A673 (cell line): ENCODE measurements at regions not wholly inside any gene's neighbourhood (a gene's known extent, or its start where the extent isn't known, plus 50 kb on each side); places are given as distances from the start of the nearest gene placed in this dataset.

ENCODE experiments used
- BruUV-seq: library from RNA; stranded (reverse); fragments of 400-500 nt; replicated peaks from 2 replicates; lab custom pipeline; 2021; lab: Mats Ljungman, UMichigan
- CTCF ChIA-PET: fragments of 300-600 bp; sonication (Branson Sonifier 250); formaldehyde crosslinking; loops from one replicate; lab custom pipeline; 2022; ENCODE audit warnings: antibody characterized with exemption; lab: Charles Lee
- POLR2A ChIA-PET: fragments of 300-600 bp; sonication (Branson Sonifier 250); formaldehyde crosslinking; loops from one replicate; lab custom pipeline; 2022; ENCODE audit warnings: antibody characterized with exemption; ENCODE audit not compliant: low non-redundant PET; lab: Charles Lee
- DNase-seq: peaks from one replicate; pipeline ENCODE4 v3.0.0-alpha.2; 2015; ENCODE audit warnings: low spot score
- H3K27ac ChIP-seq: fragments of 200-600 bp; sonication (generic); 2 replicates; pipeline ENCODE4 v1.5.1; 2016; ENCODE audit warnings: mixed run types, low read depth, mild to moderate bottlenecking, mixed read lengths, antibody characterized with exemption, low read length; ENCODE audit not compliant: poor library complexity, severe bottlenecking
- H3K27me3 ChIP-seq: fragments of 200-600 bp; sonication (generic); replicated peaks from 2 replicates; pipeline ENCODE4 v1.6.1; 2017; ENCODE audit warnings: mixed run types, low read depth, mild to moderate bottlenecking, mixed read lengths, antibody characterized with exemption, low read length; ENCODE audit not compliant: insufficient read depth, poor library complexity
- H3K36me3 ChIP-seq: fragments of 200-600 bp; sonication (generic); 2 replicates; pipeline ENCODE4 v1.6.1; 2016; ENCODE audit warnings: mixed run types, mild to moderate bottlenecking, mixed read lengths, antibody characterized with exemption, low read length; ENCODE audit not compliant: insufficient read depth, poor library complexity, severe bottlenecking
- H3K4me1 ChIP-seq: fragments of 200-600 bp; sonication (generic); 2 replicates; pipeline ENCODE4 v1.6.1; 2017; ENCODE audit warnings: mixed run types, mild to moderate bottlenecking, mixed read lengths, antibody characterized with exemption, low read length; ENCODE audit not compliant: insufficient read depth, poor library complexity, severe bottlenecking
- H3K4me3 ChIP-seq: fragments of 200-600 bp; sonication (generic); 2 replicates; pipeline ENCODE4 v1.5.1; 2016; ENCODE audit warnings: low read depth, mixed run types, mild to moderate bottlenecking, mixed read lengths, low read length; ENCODE audit not compliant: poor library complexity, severe bottlenecking
- H3K9me3 ChIP-seq: fragments of 200-600 bp; sonication (generic); 2 replicates; pipeline ENCODE4 v1.6.1; 2016; ENCODE audit warnings: mixed run types, low read depth, mild to moderate bottlenecking, mixed read lengths, antibody characterized with exemption, low read length; ENCODE audit not compliant: poor library complexity, severe bottlenecking
- EZH2 ChIP-seq: fragments of 200-600 bp; sonication (generic); IDR thresholded peaks from 2 replicates; pipeline ENCODE4 v1.6.1; 2017; ENCODE audit warnings: borderline replicate concordance, low read depth, mild to moderate bottlenecking, mixed read lengths, antibody characterized with exemption, low read length; ENCODE audit not compliant: poor library complexity, severe bottlenecking
- intact Hi-C: fragments of 100-400 bp; cut with micrococcal nuclease; formaldehyde crosslinking; loops from one replicate; pipeline ENCODE4 v1.10.0; 2022; ENCODE audit not compliant: unreplicated experiment
- TF ChIP-seq, protein P1 (sequence below): fragments of 300-800, 200-600 bp; sonication (generic); conservative IDR thresholded peaks from 2 replicates; pipeline ENCODE4 v1.5.1; 2017; ENCODE audit warnings: low read depth, mild to moderate bottlenecking, antibody characterized with exemption, low read length, moderate library complexity, mixed read lengths

- no TSS peak for BruUV-seq
- no peak for DNase-seq
- H3K36me3 ChIP-seq: no peaks in the 10 kb centered on the region
- H3K27me3 ChIP-seq: no peaks in the 10 kb centered on the region
- H3K9me3 ChIP-seq: no peaks in the 10 kb centered on the region
- no peaks in the 10 kb centered on the region for H3K4me1 ChIP-seq
- intact Hi-C loops: no loop called here
- ChIA-PET POLR2A (no interaction called here), CTCF (no interaction called here)
- H3K4me3 ChIP-seq: no peak overlapping the region
- H3K27ac ChIP-seq: no peak overlapping the region
- TF ChIP-seq, protein P1, sequence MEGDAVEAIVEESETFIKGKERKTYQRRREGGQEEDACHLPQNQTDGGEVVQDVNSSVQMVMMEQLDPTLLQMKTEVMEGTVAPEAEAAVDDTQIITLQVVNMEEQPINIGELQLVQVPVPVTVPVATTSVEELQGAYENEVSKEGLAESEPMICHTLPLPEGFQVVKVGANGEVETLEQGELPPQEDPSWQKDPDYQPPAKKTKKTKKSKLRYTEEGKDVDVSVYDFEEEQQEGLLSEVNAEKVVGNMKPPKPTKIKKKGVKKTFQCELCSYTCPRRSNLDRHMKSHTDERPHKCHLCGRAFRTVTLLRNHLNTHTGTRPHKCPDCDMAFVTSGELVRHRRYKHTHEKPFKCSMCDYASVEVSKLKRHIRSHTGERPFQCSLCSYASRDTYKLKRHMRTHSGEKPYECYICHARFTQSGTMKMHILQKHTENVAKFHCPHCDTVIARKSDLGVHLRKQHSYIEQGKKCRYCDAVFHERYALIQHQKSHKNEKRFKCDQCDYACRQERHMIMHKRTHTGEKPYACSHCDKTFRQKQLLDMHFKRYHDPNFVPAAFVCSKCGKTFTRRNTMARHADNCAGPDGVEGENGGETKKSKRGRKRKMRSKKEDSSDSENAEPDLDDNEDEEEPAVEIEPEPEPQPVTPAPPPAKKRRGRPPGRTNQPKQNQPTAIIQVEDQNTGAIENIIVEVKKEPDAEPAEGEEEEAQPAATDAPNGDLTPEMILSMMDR: no peak
- no peak for TF ChIP-seq EZH2
Measured at GRCh38 chr1:189357317-189357716, 1120.3 kb downstream of the BRINP3 start.

DNA sequence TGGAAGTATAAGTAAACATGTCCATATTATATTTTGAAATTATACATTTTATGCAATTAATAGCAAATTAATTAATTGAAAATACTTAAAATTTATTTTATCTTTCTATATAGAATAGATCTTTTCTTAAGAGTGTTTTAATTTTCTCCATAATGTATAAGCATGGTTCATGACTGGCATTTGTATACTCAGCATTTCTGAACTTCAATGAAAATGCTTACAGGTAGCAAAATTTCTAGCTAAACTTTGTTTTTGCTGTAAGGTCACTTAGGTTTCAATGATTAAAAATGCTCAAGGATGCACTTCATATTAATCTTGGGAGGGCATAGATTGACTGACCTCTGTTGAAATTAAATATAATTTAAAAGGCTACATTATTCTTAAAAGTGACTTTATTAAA is 1108.1 kb downstream of the BRINP3 start:
- Histone ChIP-seq H3K36me3 (no peaks in the 10 kb centered on the region), H3K9me3 (no peaks in the 10 kb centered on the region), H3K4me3 (no peak overlapping the region), H3K27me3 (no peaks in the 10 kb centered on the region), H3K27ac (no peak overlapping the region), H3K4me1 (no peaks in the 10 kb centered on the region)
- no peak for DNase-seq
- no TSS peak for BruUV-seq
- intact Hi-C loops: no loop called here
- ChIA-PET CTCF (no interaction called here), POLR2A (no interaction called here)
- TF ChIP-seq, protein P1: no peak
- TF ChIP-seq EZH2: no peak

DNA sequence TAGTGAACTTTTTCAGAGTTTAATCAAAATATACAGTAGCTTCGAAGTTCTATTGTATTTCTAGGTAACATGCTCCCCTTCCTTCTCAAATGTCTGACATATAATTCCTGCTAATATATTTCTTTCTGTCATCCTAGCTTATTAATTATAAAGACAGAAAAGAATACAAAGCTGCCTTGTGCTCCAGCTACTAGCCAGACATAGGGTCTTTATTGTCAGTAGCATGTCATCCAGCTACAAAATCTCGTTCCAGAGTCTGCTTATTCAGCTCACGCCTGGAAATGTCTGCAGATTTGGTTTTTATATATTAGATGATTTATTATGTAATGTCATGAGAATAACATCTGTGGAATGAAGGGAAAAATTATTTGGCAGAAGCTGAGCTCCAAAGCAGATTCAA is 1102.8 kb downstream of the BRINP3 start:
- ChIA-PET POLR2A (no interaction called here), CTCF (no interaction called here)
- no peak overlapping the region for H3K4me3 ChIP-seq
- no TSS peak for BruUV-seq
- peaks cover 6% of the 10 kb centered on the region for H3K9me3 ChIP-seq
- no peaks in the 10 kb centered on the region for H3K36me3 ChIP-seq
- DNase-seq: no peak
- no peak for TF ChIP-seq EZH2
- TF ChIP-seq, protein P1: no peak
- H3K27ac ChIP-seq: no peak overlapping the region
- H3K4me1 ChIP-seq: no peaks in the 10 kb centered on the region
- H3K27me3 ChIP-seq: no peaks in the 10 kb centered on the region
- intact Hi-C loops: no loop called here
